ENCODE measurements at regions not wholly inside any gene's neighbourhood (a gene's known extent, or its start where the extent isn't known, plus 50 kb on each side); places are given as distances from the start of the nearest gene placed in this dataset.

- TF ChIP-seq CTCF (conservative IDR thresholded peaks at IDR 0.05; ENCODE audit: low read length) (no peak), EZH2phosphoT487 (IDR thresholded peaks at IDR 0.05; ENCODE audit: borderline replicate concordance) (no peak)
Measured at GRCh38 chr12:43271659-43272058, 280.3 kb downstream of the ADAMTS20 start.
